ENCODE measurements at regions not wholly inside any gene's neighbourhood (a gene's known extent, or its start where the extent isn't known, plus 50 kb on each side); places are given as distances from the start of the nearest gene placed in this dataset.

DNA sequence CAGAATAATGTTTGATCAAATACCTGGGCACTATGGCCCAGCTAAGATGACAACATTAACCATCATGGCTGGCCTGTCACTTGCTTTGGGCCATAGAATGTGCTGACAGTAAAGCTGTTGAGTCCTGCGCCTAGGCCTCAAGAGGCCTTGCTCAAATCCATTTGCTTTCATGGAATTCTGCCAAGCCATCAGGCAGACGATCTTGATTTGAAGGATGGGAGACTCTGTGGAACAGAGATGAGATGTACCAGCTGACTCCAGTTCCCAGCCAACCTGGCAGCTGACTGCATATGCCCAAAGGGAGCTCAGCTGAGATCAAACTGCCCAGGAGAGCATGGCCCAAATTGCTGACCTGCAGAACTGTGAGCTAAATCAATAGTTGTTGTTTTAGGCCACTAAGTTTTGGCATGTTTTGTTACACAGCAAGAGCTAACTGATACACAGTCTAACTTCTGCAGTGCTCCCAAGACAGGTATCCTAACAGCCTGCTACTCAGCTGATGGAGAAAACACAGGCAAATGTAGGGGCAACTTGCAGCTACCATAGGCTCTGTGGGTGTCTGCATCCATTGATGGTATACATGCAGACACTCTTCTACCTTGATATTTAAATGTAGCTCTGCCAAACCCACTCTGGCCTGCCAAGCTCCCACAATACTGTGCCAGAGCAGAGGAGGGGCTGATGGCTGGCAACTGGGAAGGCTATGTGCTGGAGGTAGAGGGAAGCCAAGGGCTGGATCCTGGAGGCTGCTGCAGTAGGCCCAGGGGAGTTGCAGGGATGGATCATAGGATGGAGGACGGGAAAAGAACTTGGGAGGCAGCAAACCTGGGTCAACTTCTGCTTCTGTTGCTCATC, 55.2 kb upstream of the RNF24 start:
- no peak for DNase-seq (ENCODE audit: low read depth)

- DNase-seq (ENCODE audit: low read depth) = peak; percentile 70
Measured at GRCh38 chr20:4069751-4070150, 54.4 kb upstream of the RNF24 start.

DNA sequence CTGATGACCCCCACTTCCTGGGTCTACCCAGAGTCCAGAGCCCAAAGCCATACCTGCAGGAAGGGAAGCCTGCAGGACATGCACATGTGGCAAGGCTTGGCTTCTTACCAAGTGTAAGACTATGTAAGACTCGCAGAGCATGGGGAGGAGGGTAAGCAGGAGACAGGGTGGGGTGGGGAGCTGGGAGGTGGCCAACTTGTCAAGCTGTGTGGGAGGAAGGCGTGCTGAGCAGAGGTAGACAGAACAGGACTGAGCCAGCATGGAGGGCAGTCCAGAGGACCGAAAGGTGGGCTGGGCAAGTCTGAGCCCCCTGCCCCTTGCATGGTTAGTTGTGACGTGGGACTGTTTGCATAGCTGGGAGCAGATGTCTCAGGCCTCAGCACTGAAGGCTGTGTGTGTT, 53.4 kb upstream of the RNF24 start:
- no peak for DNase-seq (ENCODE audit: low read depth)

DNA sequence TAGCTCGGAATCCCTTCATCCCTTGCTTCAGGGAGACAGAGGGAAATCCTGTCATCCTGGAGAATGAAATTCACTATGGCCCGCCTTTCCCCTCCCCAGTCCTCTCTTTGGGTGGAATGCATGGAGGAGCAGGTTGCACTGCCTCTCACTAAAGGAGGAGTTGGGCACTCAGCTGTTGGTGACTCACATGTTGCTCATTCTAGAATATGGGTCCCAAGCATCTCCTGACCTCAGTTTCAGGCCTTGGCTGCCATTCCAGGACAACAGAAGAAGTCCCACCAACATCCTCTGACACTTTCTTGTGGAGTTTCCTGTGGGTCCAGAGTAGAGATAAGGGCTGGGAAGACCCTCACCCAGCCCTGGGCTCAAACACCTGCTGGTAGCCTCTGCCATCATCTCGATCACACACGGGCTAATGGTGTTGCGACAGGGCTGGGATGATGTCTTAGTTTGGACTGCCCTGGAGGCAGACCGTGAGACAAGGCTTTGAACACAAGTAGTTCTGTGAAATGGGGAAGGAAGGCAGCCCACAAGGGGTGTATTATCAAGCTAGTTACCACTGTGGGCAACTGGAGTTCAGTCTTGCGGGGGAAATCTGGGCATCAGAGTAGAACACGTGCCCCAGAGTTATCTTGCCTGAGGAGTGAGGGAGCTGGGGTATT, 52.4 kb upstream of the RNF24 start:
- DNase-seq (ENCODE audit: low read depth) = peak; percentile 91

DNA sequence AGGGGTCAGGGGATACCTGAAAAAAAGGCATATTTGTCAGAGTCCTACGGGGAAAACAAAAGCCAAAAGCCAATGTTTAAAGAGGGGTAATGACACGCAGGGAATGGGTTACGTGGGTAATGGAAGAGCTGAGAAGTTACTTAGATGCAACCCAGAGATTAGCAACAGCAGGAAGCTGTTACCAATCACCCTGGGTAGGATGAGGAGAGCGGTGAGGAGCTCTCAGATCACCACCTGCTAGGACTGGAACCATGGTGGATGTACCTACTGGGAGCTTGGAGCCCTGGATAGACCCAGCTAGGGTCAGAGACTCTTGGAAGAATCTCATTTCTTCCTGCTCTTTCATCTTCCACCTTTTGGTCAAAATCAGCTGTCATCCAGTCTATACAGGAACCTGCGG, 51.2 kb upstream of the RNF24 start:
- DNase-seq (ENCODE audit: low read depth) = no peak

- peak; percentile 83 for DNase-seq (ENCODE audit: low read depth)
Measured at GRCh38 chr20:4065391-4065844, 50.1 kb upstream of the RNF24 start.

Data from LHCN-M2 (cell line).